ENCODE measurements at regions not wholly inside any gene's neighbourhood (a gene's known extent, or its start where the extent isn't known, plus 50 kb on each side); places are given as distances from the start of the nearest gene placed in this dataset.

GRCh38 chr2:219946021-219946420 lies 318.6 kb downstream of the SLC4A3 start:
- TF ChIP-seq, protein P1, sequence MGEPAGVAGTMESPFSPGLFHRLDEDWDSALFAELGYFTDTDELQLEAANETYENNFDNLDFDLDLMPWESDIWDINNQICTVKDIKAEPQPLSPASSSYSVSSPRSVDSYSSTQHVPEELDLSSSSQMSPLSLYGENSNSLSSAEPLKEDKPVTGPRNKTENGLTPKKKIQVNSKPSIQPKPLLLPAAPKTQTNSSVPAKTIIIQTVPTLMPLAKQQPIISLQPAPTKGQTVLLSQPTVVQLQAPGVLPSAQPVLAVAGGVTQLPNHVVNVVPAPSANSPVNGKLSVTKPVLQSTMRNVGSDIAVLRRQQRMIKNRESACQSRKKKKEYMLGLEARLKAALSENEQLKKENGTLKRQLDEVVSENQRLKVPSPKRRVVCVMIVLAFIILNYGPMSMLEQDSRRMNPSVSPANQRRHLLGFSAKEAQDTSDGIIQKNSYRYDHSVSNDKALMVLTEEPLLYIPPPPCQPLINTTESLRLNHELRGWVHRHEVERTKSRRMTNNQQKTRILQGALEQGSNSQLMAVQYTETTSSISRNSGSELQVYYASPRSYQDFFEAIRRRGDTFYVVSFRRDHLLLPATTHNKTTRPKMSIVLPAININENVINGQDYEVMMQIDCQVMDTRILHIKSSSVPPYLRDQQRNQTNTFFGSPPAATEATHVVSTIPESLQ (CRISPR knock-in tag; IDR thresholded peaks at IDR 0.05) = no peak
- no peak for TF ChIP-seq FOXK1 (CRISPR knock-in tag; IDR thresholded peaks at IDR 0.05)
- no peak for TF ChIP-seq E2F1 (CRISPR knock-in tag; IDR thresholded peaks at IDR 0.05)
- no peak for TF ChIP-seq CTCF (IDR thresholded peaks at IDR 0.05)
- no peak for TF ChIP-seq ATF3 (CRISPR knock-in tag; conservative IDR thresholded peaks at IDR 0.05)
- no peak for TF ChIP-seq IRF2 (CRISPR knock-in tag; IDR thresholded peaks at IDR 0.05; ENCODE audit: borderline replicate concordance, low read depth)
- no peak for TF ChIP-seq SP1 (CRISPR knock-in tag; conservative IDR thresholded peaks at IDR 0.05)
- no peak for TF ChIP-seq CREM (CRISPR knock-in tag; IDR thresholded peaks at IDR 0.05)
- no peak for TF ChIP-seq CBFB (CRISPR knock-in tag; IDR thresholded peaks at IDR 0.05; ENCODE audit: low read depth)
- no peak for TF ChIP-seq NR2C2 (CRISPR knock-in tag; IDR thresholded peaks at IDR 0.05)

All from WTC11 (cell line).